ENCODE measurements at regions not wholly inside any gene's neighbourhood (a gene's known extent, or its start where the extent isn't known, plus 50 kb on each side); places are given as distances from the start of the nearest gene placed in this dataset.

- Mint-ChIP-seq H3K27ac (peak overlapping the region; percentile 97), H3K27me3 (peaks cover 16% of the 10 kb centered on the region), H3K4me1 (peaks cover 29% of the 10 kb centered on the region), H3K9me3 (peaks cover 11% of the 10 kb centered on the region), H3K4me3 (peak overlapping the region; percentile 83), H3K36me3 (ENCODE audit: low read depth) (peaks cover 8% of the 10 kb centered on the region)
- no peak for ATAC-seq (replicated peaks)
Measured at GRCh38 chr10:2950546-2950945, 116.8 kb upstream of the PFKP start.

GRCh38 chr10:2949948-2950354, 117.4 kb upstream of the PFKP start:
- Mint-ChIP-seq H3K4me3 (peak overlapping the region; percentile 83), H3K36me3 (ENCODE audit: low read depth) (peaks cover 8% of the 10 kb centered on the region), H3K27me3 (peaks cover 16% of the 10 kb centered on the region), H3K4me1 (peaks cover 29% of the 10 kb centered on the region), H3K9me3 (peaks cover 10% of the 10 kb centered on the region), H3K27ac (peak overlapping the region; percentile 97)
- peak; percentile 91 for ATAC-seq (replicated peaks)

GRCh38 chr10:2949221-2949947, 118.0 kb upstream of the PFKP start:
- Mint-ChIP-seq H3K36me3 (ENCODE audit: low read depth) (peaks cover 8% of the 10 kb centered on the region), H3K9me3 (peaks cover 6% of the 10 kb centered on the region), H3K27ac (peak overlapping the region; percentile 97), H3K4me3 (peak overlapping the region; percentile 83), H3K27me3 (peaks cover 16% of the 10 kb centered on the region), H3K4me1 (peaks cover 29% of the 10 kb centered on the region)
- no peak for ATAC-seq (replicated peaks)

GRCh38 chr10:2948127-2948854, 119.1 kb upstream of the PFKP start:
- H3K9me3 Mint-ChIP-seq: peaks cover 6% of the 10 kb centered on the region
- peak overlapping the region; percentile 59 for H3K4me3 Mint-ChIP-seq
- H3K4me1 Mint-ChIP-seq: peaks cover 29% of the 10 kb centered on the region
- ATAC-seq (replicated peaks): peak; percentile 43
- H3K27ac Mint-ChIP-seq: peak overlapping the region; percentile 87
- H3K36me3 Mint-ChIP-seq (ENCODE audit: low read depth): peaks cover 8% of the 10 kb centered on the region
- peaks cover 15% of the 10 kb centered on the region for H3K27me3 Mint-ChIP-seq

- no peak overlapping the region for H3K27ac Mint-ChIP-seq
- H3K4me3 Mint-ChIP-seq: no peak overlapping the region
- peaks cover 2% of the 10 kb centered on the region for H3K36me3 Mint-ChIP-seq (ENCODE audit: low read depth)
- no peak for ATAC-seq (replicated peaks)
- peaks cover under 1% of the 10 kb centered on the region for H3K9me3 Mint-ChIP-seq
- H3K4me1 Mint-ChIP-seq: peaks cover 14% of the 10 kb centered on the region
- peaks cover 19% of the 10 kb centered on the region for H3K27me3 Mint-ChIP-seq
Measured at GRCh38 chr10:2944788-2945187, 122.6 kb upstream of the PFKP start.

- no peak overlapping the region for H3K27ac Mint-ChIP-seq
- no peaks in the 10 kb centered on the region for H3K9me3 Mint-ChIP-seq
- H3K4me3 Mint-ChIP-seq: no peak overlapping the region
- H3K27me3 Mint-ChIP-seq: peaks cover 25% of the 10 kb centered on the region
- H3K4me1 Mint-ChIP-seq: peaks cover 12% of the 10 kb centered on the region
- ATAC-seq (replicated peaks): no peak
- no peaks in the 10 kb centered on the region for H3K36me3 Mint-ChIP-seq (ENCODE audit: low read depth)
Measured at GRCh38 chr10:2943932-2944614, 123.3 kb upstream of the PFKP start.

- Mint-ChIP-seq H3K9me3 (no peaks in the 10 kb centered on the region), H3K4me1 (peaks cover 7% of the 10 kb centered on the region), H3K4me3 (no peak overlapping the region), H3K27me3 (peaks cover 33% of the 10 kb centered on the region), H3K36me3 (ENCODE audit: low read depth) (no peaks in the 10 kb centered on the region), H3K27ac (no peak overlapping the region)
- no peak for ATAC-seq (replicated peaks)
Measured at GRCh38 chr10:2942938-2943337, 124.4 kb upstream of the PFKP start.

GRCh38 chr10:2938869-2939268, 128.5 kb upstream of the PFKP start:
- H3K4me3 Mint-ChIP-seq: no peak overlapping the region
- no peak overlapping the region for H3K27ac Mint-ChIP-seq
- ATAC-seq (replicated peaks): no peak
- peaks cover 51% of the 10 kb centered on the region for H3K27me3 Mint-ChIP-seq
- no peaks in the 10 kb centered on the region for H3K9me3 Mint-ChIP-seq
- H3K4me1 Mint-ChIP-seq: no peaks in the 10 kb centered on the region
- H3K36me3 Mint-ChIP-seq (ENCODE audit: low read depth): no peaks in the 10 kb centered on the region

- H3K27ac Mint-ChIP-seq: no peak overlapping the region
- H3K27me3 Mint-ChIP-seq: peaks cover 50% of the 10 kb centered on the region
- no peak for ATAC-seq (replicated peaks)
- H3K9me3 Mint-ChIP-seq: no peaks in the 10 kb centered on the region
- no peak overlapping the region for H3K4me3 Mint-ChIP-seq
- H3K36me3 Mint-ChIP-seq (ENCODE audit: low read depth): no peaks in the 10 kb centered on the region
- no peaks in the 10 kb centered on the region for H3K4me1 Mint-ChIP-seq
Measured at GRCh38 chr10:2936816-2937215, 130.5 kb upstream of the PFKP start.

GRCh38 chr10:2935647-2936386, 131.5 kb upstream of the PFKP start:
- Mint-ChIP-seq H3K27ac (no peak overlapping the region), H3K27me3 (peaks cover 44% of the 10 kb centered on the region), H3K36me3 (ENCODE audit: low read depth) (no peaks in the 10 kb centered on the region), H3K4me1 (no peaks in the 10 kb centered on the region), H3K4me3 (no peak overlapping the region), H3K9me3 (no peaks in the 10 kb centered on the region)
- ATAC-seq (replicated peaks): no peak

GRCh38 chr10:2933924-2934323, 133.4 kb upstream of the PFKP start:
- H3K4me1 Mint-ChIP-seq: no peaks in the 10 kb centered on the region
- H3K9me3 Mint-ChIP-seq: no peaks in the 10 kb centered on the region
- no peak overlapping the region for H3K27ac Mint-ChIP-seq
- ATAC-seq (replicated peaks): no peak
- H3K36me3 Mint-ChIP-seq (ENCODE audit: low read depth): no peaks in the 10 kb centered on the region
- H3K27me3 Mint-ChIP-seq: peaks cover 39% of the 10 kb centered on the region
- H3K4me3 Mint-ChIP-seq: no peak overlapping the region

GRCh38 chr10:2933519-2933918, 133.8 kb upstream of the PFKP start:
- H3K9me3 Mint-ChIP-seq: no peaks in the 10 kb centered on the region
- no peaks in the 10 kb centered on the region for H3K36me3 Mint-ChIP-seq (ENCODE audit: low read depth)
- no peaks in the 10 kb centered on the region for H3K4me1 Mint-ChIP-seq

GRCh38 chr10:2933071-2933470, 134.3 kb upstream of the PFKP start:
- H3K27me3 Mint-ChIP-seq: peaks cover 34% of the 10 kb centered on the region
- no peak overlapping the region for H3K4me3 Mint-ChIP-seq
- no peaks in the 10 kb centered on the region for H3K4me1 Mint-ChIP-seq
- H3K27ac Mint-ChIP-seq: no peak overlapping the region
- H3K9me3 Mint-ChIP-seq: no peaks in the 10 kb centered on the region
- ATAC-seq (replicated peaks): no peak
- no peaks in the 10 kb centered on the region for H3K36me3 Mint-ChIP-seq (ENCODE audit: low read depth)

More at GRCh38 chr10:2933519-2933918, 133.8 kb upstream of the PFKP start:
- ATAC-seq (replicated peaks): no peak
- Mint-ChIP-seq H3K27me3 (peaks cover 35% of the 10 kb centered on the region), H3K27ac (no peak overlapping the region), H3K4me3 (no peak overlapping the region)
